Brain microvascular endothelial cell (primary cell): ENCODE measurements at regions not wholly inside any gene's neighbourhood (a gene's known extent, or its start where the extent isn't known, plus 50 kb on each side); places are given as distances from the start of the nearest gene placed in this dataset.

Source experiments
- DNase-seq: peaks from one replicate; pipeline ENCODE4 v3.0.0-alpha.2; 2020
- H3K27ac ChIP-seq: fragments of 250-450 bp; sonication (Bioruptor Pico); 2 replicates; pipeline ENCODE4 v1.5.1; 2020; ENCODE audit warnings: mild to moderate bottlenecking, moderate library complexity
- H3K27me3 ChIP-seq: fragments of 250-450 bp; sonication (Bioruptor Pico); replicated peaks from 2 replicates; pipeline ENCODE4 v1.5.1; 2020; ENCODE audit warnings: mild to moderate bottlenecking
- H3K36me3 ChIP-seq: fragments of 250-450 bp; sonication (Bioruptor Pico); replicated peaks from 2 replicates; pipeline ENCODE4 v1.5.1; 2020; ENCODE audit warnings: mild to moderate bottlenecking
- H3K4me3 ChIP-seq: 2 replicates; pipeline ENCODE4 v1.5.1; 2011; ENCODE audit warnings: low read depth, mild to moderate bottlenecking, control low read depth, low read length, moderate library complexity
- CTCF ChIP-seq: IDR thresholded peaks from 2 replicates; pipeline ENCODE4 v1.5.1; 2011; ENCODE audit warnings: low read depth, mild to moderate bottlenecking, moderate library complexity, low read length, control low read depth, inconsistent platforms; ENCODE audit errors: missing control alignments
- in situ Hi-C: cut with HindIII; loops from 2 replicates; pipeline ENCODE4 v1.10.0; 2017; ENCODE audit warnings: low sequenced_read_pairs, low pct_ligation_motif_present

GRCh38 chr18:61742565-61743429 is 150.0 kb downstream of the RNF152 start:
- Histone ChIP-seq H3K4me3 (no peak overlapping the region), H3K27ac (no peak overlapping the region), H3K27me3 (no peaks in the 10 kb centered on the region), H3K36me3 (no peaks in the 10 kb centered on the region)
- TF ChIP-seq CTCF, result no peak
- in situ Hi-C loops, result no loop called here
- DNase-seq, result no peak

GRCh38 chr18:61741881-61742454 is 150.8 kb downstream of the RNF152 start:
- TF ChIP-seq CTCF, result no peak
- DNase-seq, result no peak
- Histone ChIP-seq H3K36me3 (no peaks in the 10 kb centered on the region), H3K27me3 (no peaks in the 10 kb centered on the region), H3K27ac (no peak overlapping the region), H3K4me3 (no peak overlapping the region)
- in situ Hi-C loops, result no loop called here

GRCh38 chr18:61738488-61738887 is 154.3 kb downstream of the RNF152 start:
- in situ Hi-C loops, result no loop called here
- no peak overlapping the region for H3K27ac ChIP-seq
- no peaks in the 10 kb centered on the region for H3K36me3 ChIP-seq
- no peak overlapping the region for H3K4me3 ChIP-seq
- DNase-seq, result peak; percentile 42
- no peak for TF ChIP-seq CTCF
- H3K27me3 ChIP-seq, result no peaks in the 10 kb centered on the region

- Histone ChIP-seq H3K27me3 (no peaks in the 10 kb centered on the region), H3K4me3 (no peak overlapping the region), H3K36me3 (no peaks in the 10 kb centered on the region), H3K27ac (no peak overlapping the region)
- DNase-seq, result no peak
- in situ Hi-C loops, result no loop called here
- no peak for TF ChIP-seq CTCF
These were observed 154.8 kb downstream of the RNF152 start for GRCh38 chr18:61738042-61738441.

GRCh38 chr18:61736133-61736532 is 156.7 kb downstream of the RNF152 start:
- no peak for TF ChIP-seq CTCF
- no peak overlapping the region for H3K27ac ChIP-seq
- DNase-seq, result no peak
- no peaks in the 10 kb centered on the region for H3K36me3 ChIP-seq
- in situ Hi-C loops, result no loop called here
- no peaks in the 10 kb centered on the region for H3K27me3 ChIP-seq
- H3K4me3 ChIP-seq, result no peak overlapping the region
